PC-9 (cell line): ENCODE measurements at regions not wholly inside any gene's neighbourhood (a gene's known extent, or its start where the extent isn't known, plus 50 kb on each side); places are given as distances from the start of the nearest gene placed in this dataset.

Experiments used
- BruUV-seq: library from RNA; stranded (reverse); fragments of 400-500 nt; replicated peaks from 2 replicates; lab custom pipeline; 2021; lab: Mats Ljungman, UMichigan
- CTCF ChIA-PET: fragments of 300-600 bp; sonication (Branson Sonifier 250); formaldehyde crosslinking; loops from one replicate; lab custom pipeline; 2022; ENCODE audit warnings: antibody characterized with exemption; lab: Charles Lee
- POLR2A ChIA-PET: fragments of 300-600 bp; sonication (Branson Sonifier 250); formaldehyde crosslinking; loops from one replicate; lab custom pipeline; 2022; ENCODE audit warnings: antibody characterized with exemption; ENCODE audit not compliant: unreplicated experiment; lab: Charles Lee
- DNase-seq, 2 experiments: peaks; one replicate each; pipeline versions ENCODE4 v3.0.0 to v3.0.0-alpha.2; 2015 to 2022; ENCODE audit warnings: mixed read lengths in 1 of 2
- H2AFZ ChIP-seq: fragments of 200-600 bp; sonication (generic); 2 replicates; pipeline ENCODE4 v1.8.1; 2017; ENCODE audit warnings: antibody characterized with exemption
- H3F3A ChIP-seq: fragments of 200-600 bp; sonication (generic); 2 replicates; pipeline ENCODE4 v1.8.1; 2017; ENCODE audit warnings: antibody characterized with exemption, mild to moderate bottlenecking, low read depth; ENCODE audit not compliant: insufficient read depth
- H3K27ac ChIP-seq: fragments of 200-600 bp; sonication (generic); 2 replicates; pipeline ENCODE4 v1.6.1; 2016; ENCODE audit warnings: mixed run types
- H3K27me3 ChIP-seq: fragments of 200-600 bp; sonication (generic); 2 replicates; pipeline ENCODE4 v1.6.1; 2016; ENCODE audit warnings: low read depth, mixed run types; ENCODE audit not compliant: insufficient read depth
- H3K36me3 ChIP-seq: fragments of 200-600 bp; sonication (generic); 2 replicates; pipeline ENCODE4 v1.6.1; 2016; ENCODE audit warnings: low read depth, mixed run types
- H3K4me1 ChIP-seq: fragments of 200-600 bp; sonication (generic); replicated peaks from 2 replicates; pipeline ENCODE4 v1.6.1; 2016; ENCODE audit warnings: mixed run types; ENCODE audit not compliant: insufficient read depth
- H3K4me2 ChIP-seq: fragments of 200-600 bp; sonication (generic); 2 replicates; pipeline ENCODE4 v1.6.1; 2017; ENCODE audit warnings: mixed run types
- H3K4me3 ChIP-seq: fragments of 200-600 bp; sonication (generic); 2 replicates; pipeline ENCODE4 v1.6.1; 2016; ENCODE audit warnings: mixed run types
- H3K79me2 ChIP-seq: fragments of 200-600 bp; sonication (generic); 2 replicates; pipeline ENCODE4 v1.6.1; 2017; ENCODE audit warnings: low read depth, mixed run types
- H3K9me2 ChIP-seq: fragments of 200-600 bp; sonication (generic); 2 replicates; pipeline ENCODE4 v1.8.1; 2017; ENCODE audit warnings: mild to moderate bottlenecking; ENCODE audit not compliant: insufficient read depth
- H3K9me3 ChIP-seq: fragments of 200-600 bp; sonication (generic); 2 replicates; pipeline ENCODE4 v1.8.1; 2016; ENCODE audit warnings: low read depth; ENCODE audit not compliant: insufficient read depth
- H4K20me1 ChIP-seq: fragments of 200-600 bp; sonication (generic); 2 replicates; pipeline ENCODE4 v1.8.1; 2017; ENCODE audit not compliant: insufficient read depth
- CTCF ChIP-seq: fragments of 200-600 bp; sonication (generic); conservative IDR thresholded peaks from 2 replicates; pipeline ENCODE4 v1.6.1; 2017; ENCODE audit warnings: mixed run types, antibody characterized with exemption, mild to moderate bottlenecking, moderate library complexity
- EZH2 ChIP-seq: fragments of 200-600 bp; sonication (generic); IDR thresholded peaks from 2 replicates; pipeline ENCODE4 v1.8.0; 2017; ENCODE audit warnings: antibody characterized with exemption, low read depth
- intact Hi-C: fragments of 100-400 bp; cut with micrococcal nuclease; formaldehyde crosslinking; loops from one replicate; pipeline ENCODE4 v1.10.0; 2022; ENCODE audit not compliant: unreplicated experiment

- no peak overlapping the region for H3K4me2 ChIP-seq
- no peaks in the 10 kb centered on the region for H4K20me1 ChIP-seq
- no peak for TF ChIP-seq CTCF
- no peak for TF ChIP-seq EZH2
- ChIA-PET CTCF (no interaction called here), POLR2A (no interaction called here)
- no peak overlapping the region for H3K4me3 ChIP-seq
- DNase-seq = no peak
- H3K36me3 ChIP-seq = no peaks in the 10 kb centered on the region
- H3K9me2 ChIP-seq = no peaks in the 10 kb centered on the region
- BruUV-seq = no TSS peak
- intact Hi-C loops = no loop called here
- no peaks in the 10 kb centered on the region for H3K4me1 ChIP-seq
- H3K27ac ChIP-seq = no peak overlapping the region
- peaks cover 8% of the 10 kb centered on the region; the same call in 1 of the 2 replicates for H3F3A ChIP-seq
- H2AFZ ChIP-seq = no peak overlapping the region
- H3K79me2 ChIP-seq = no peaks in the 10 kb centered on the region
- no peaks in the 10 kb centered on the region for H3K9me3 ChIP-seq
- H3K27me3 ChIP-seq = no peaks in the 10 kb centered on the region
These were observed 70.1 kb upstream of the LINC01488 start for GRCh38 chr11:69411257-69411924.

GRCh38 chr11:69413015-69413801, 68.3 kb upstream of the LINC01488 start:
- no peak overlapping the region for H3K4me3 ChIP-seq
- H3K9me3 ChIP-seq = no peaks in the 10 kb centered on the region
- peaks cover 8% of the 10 kb centered on the region; the same call in 1 of the 2 replicates for H3F3A ChIP-seq
- TF ChIP-seq EZH2 (no peak), CTCF (no peak)
- H2AFZ ChIP-seq = no peak overlapping the region
- no peak for DNase-seq
- no peaks in the 10 kb centered on the region for H3K27me3 ChIP-seq
- ChIA-PET CTCF (no interaction called here), POLR2A (no interaction called here)
- no peaks in the 10 kb centered on the region for H3K9me2 ChIP-seq
- H3K79me2 ChIP-seq = no peaks in the 10 kb centered on the region
- H3K4me2 ChIP-seq = no peak overlapping the region
- intact Hi-C loops = no loop called here
- no peaks in the 10 kb centered on the region for H3K4me1 ChIP-seq
- no TSS peak for BruUV-seq
- no peak overlapping the region for H3K27ac ChIP-seq
- no peaks in the 10 kb centered on the region for H4K20me1 ChIP-seq
- H3K36me3 ChIP-seq = no peaks in the 10 kb centered on the region

- intact Hi-C loops = no loop called here
- ChIA-PET POLR2A (no interaction called here), CTCF (no interaction called here)
- Histone ChIP-seq H3K79me2 (no peaks in the 10 kb centered on the region), H3F3A (peaks cover 8% of the 10 kb centered on the region; the same call in 1 of the 2 replicates), H3K4me2 (no peak overlapping the region), H2AFZ (no peak overlapping the region), H3K9me2 (no peaks in the 10 kb centered on the region), H3K27ac (no peak overlapping the region), H3K36me3 (no peaks in the 10 kb centered on the region), H3K27me3 (no peaks in the 10 kb centered on the region), H4K20me1 (no peaks in the 10 kb centered on the region), H3K4me1 (peaks cover under 1% of the 10 kb centered on the region; the same call in 1 of the 2 replicates), H3K9me3 (no peaks in the 10 kb centered on the region), H3K4me3 (no peak overlapping the region)
- BruUV-seq = no TSS peak
- no peak for DNase-seq
- TF ChIP-seq CTCF (no peak), EZH2 (no peak)
These were observed 67.5 kb upstream of the LINC01488 start for GRCh38 chr11:69413993-69414392.
